GM12864 (cell line): ENCODE measurements at regions not wholly inside any gene's neighbourhood (a gene's known extent, or its start where the extent isn't known, plus 50 kb on each side); places are given as distances from the start of the nearest gene placed in this dataset.

ENCODE experiments used
- DNase-seq: peaks from one replicate; pipeline ENCODE4 v3.0.0-alpha.2; 2011; ENCODE audit warnings: low read depth
- H3K4me3 ChIP-seq: 2 replicates; pipeline ENCODE4 v1.5.1; 2011; ENCODE audit warnings: mild to moderate bottlenecking, low read depth, low read length, control low read depth
- CTCF ChIP-seq: IDR thresholded peaks from 2 replicates; pipeline ENCODE4 v1.5.1; 2011; ENCODE audit warnings: low read depth, mild to moderate bottlenecking, moderate library complexity, low read length, control low read depth, inconsistent platforms; ENCODE audit errors: missing control alignments

GRCh38 chr5:96285823-96286222 is 147.2 kb downstream of the PCSK1 start:
- no peak for DNase-seq
- TF ChIP-seq CTCF: no peak
- no peak overlapping the region for H3K4me3 ChIP-seq

- DNase-seq: no peak
- no peak for TF ChIP-seq CTCF
- no peak overlapping the region for H3K4me3 ChIP-seq
Measured at GRCh38 chr5:96284727-96285389, 148.2 kb downstream of the PCSK1 start.

- no peak for DNase-seq
- no peak for TF ChIP-seq CTCF
- H3K4me3 ChIP-seq: no peak overlapping the region
Measured at GRCh38 chr5:96283589-96283988, 149.5 kb downstream of the PCSK1 start.

GRCh38 chr5:96282020-96282419 is 151.0 kb downstream of the PCSK1 start:
- H3K4me3 ChIP-seq: no peak overlapping the region
- no peak for DNase-seq
- no peak for TF ChIP-seq CTCF

- no peak overlapping the region for H3K4me3 ChIP-seq
- DNase-seq: no peak
- no peak for TF ChIP-seq CTCF
Measured at GRCh38 chr5:96280946-96281393, 152.1 kb downstream of the PCSK1 start.

GRCh38 chr5:96279801-96280542 is 153.1 kb downstream of the PCSK1 start:
- no peak overlapping the region for H3K4me3 ChIP-seq
- peak; percentile 47 for DNase-seq
- TF ChIP-seq CTCF: peak; percentile 11
